Left lung (tissue), 4 donors: ENCODE measurements at regions not wholly inside any gene's neighbourhood (a gene's known extent, or its start where the extent isn't known, plus 50 kb on each side); places are given as distances from the start of the nearest gene placed in this dataset.

Source experiments
- ATAC-seq: fragments of 200-7000 bp; cut with Tn5 transposase; one replicate; pipeline ENCODE4 v1.9.1; 2020; ENCODE audit warnings: moderate library complexity
- DNase-seq, 4 donors: peaks; one replicate each; pipeline ENCODE4 v3.0.0-alpha.2; 2013 to 2020
- H3K27ac ChIP-seq, 2 donors: fragments of 200-600 bp; sonication (generic) in 1 of 2; one replicate each; pipeline versions ENCODE4 v1.5.0 to v1.8.0; 2020 to 2021
- H3K27me3 ChIP-seq, 2 donors: fragments of 200-600 bp; sonication (generic) in 1 of 2; one replicate each; pipeline versions ENCODE4 v1.5.0 to v1.8.0; 2020 to 2021
- H3K36me3 ChIP-seq, 2 donors: fragments of 200-600 bp; sonication (generic) in 1 of 2; one replicate each; pipeline versions ENCODE4 v1.5.0 to v1.8.0; 2020 to 2021
- H3K4me1 ChIP-seq, 2 donors: fragments of 200-600 bp; one replicate each; pipeline ENCODE4 v1.8.0; 2021
- H3K4me3 ChIP-seq, 2 donors: fragments of 200-600 bp; sonication (generic) in 1 of 2; one replicate each; pipeline versions ENCODE4 v1.5.0 to v1.8.0; 2020 to 2021; ENCODE audit warnings: mild to moderate bottlenecking in 1 of 2
- H3K9me3 ChIP-seq, 2 donors: fragments of 200-600 bp; sonication (generic) in 1 of 2; one replicate each; pipeline versions ENCODE4 v1.5.0 to v1.8.0; 2020 to 2021
- CTCF ChIP-seq, 2 donors: fragments of 200-600 bp; sonication (generic) in 1 of 2; IDR thresholded peaks; one replicate each; pipeline versions ENCODE4 v1.5.0 to v1.8.0; 2021; ENCODE audit warnings: antibody characterized with exemption in 2 of 2
- intact Hi-C, 2 donors: fragments of 100-400 bp; cut with DNase I; formaldehyde crosslinking; loops; one replicate each; pipeline versions ENCODE4 v1.11.2 to v1.14.2; 2022
- donor health status: DM: no; HTN: yes; CAD: no.
- donor health status: DM: no; HTN: no; CAD: no.

- DNase-seq (no peak), ATAC-seq (no peak)
- Histone ChIP-seq H3K27me3 (no peaks in the 10 kb centered on the region), H3K27ac (no peak overlapping the region), H3K4me1 (no peaks in the 10 kb centered on the region), H3K36me3 (no peaks in the 10 kb centered on the region), H3K4me3 (no peak overlapping the region), H3K9me3 (no peaks in the 10 kb centered on the region)
- intact Hi-C loops, result no loop called here
- TF ChIP-seq CTCF (IDR thresholded peaks at IDR 0.05), result no peak
Observed at GRCh38 chr16:6428861-6429260, 903.8 kb upstream of the RBFOX1 start.

- intact Hi-C loops, result no loop called here
- no peak for ATAC-seq
- DNase-seq, result no peak
Observed at GRCh38 chr16:6427621-6428020, 905.0 kb upstream of the RBFOX1 start.

GRCh38 chr16:6407596-6407995 lies 925.0 kb upstream of the RBFOX1 start:
- DNase-seq (no peak), ATAC-seq (no peak)
- Histone ChIP-seq H3K27me3 (no peaks in the 10 kb centered on the region), H3K36me3 (no peaks in the 10 kb centered on the region), H3K9me3 (peaks cover 0 to 2% of the 10 kb centered on the region in 2 donors), H3K4me1 (no peaks in the 10 kb centered on the region), H3K27ac (no peak overlapping the region), H3K4me3 (no peak overlapping the region)
- intact Hi-C loops, result no loop called here
- no peak for TF ChIP-seq CTCF (IDR thresholded peaks at IDR 0.05)

More at GRCh38 chr16:6427621-6428020, 905.0 kb upstream of the RBFOX1 start:
- Histone ChIP-seq H3K4me3 (no peak overlapping the region), H3K27ac (no peak overlapping the region), H3K27me3 (no peaks in the 10 kb centered on the region), H3K36me3 (no peaks in the 10 kb centered on the region), H3K4me1 (no peaks in the 10 kb centered on the region), H3K9me3 (peaks cover 0 to 5% of the 10 kb centered on the region in 2 donors)
- no peak for TF ChIP-seq CTCF (IDR thresholded peaks at IDR 0.05)

- H3K27me3 ChIP-seq, result no peaks in the 10 kb centered on the region
- ATAC-seq (no peak), DNase-seq (no peak)
- TF ChIP-seq CTCF (IDR thresholded peaks at IDR 0.05), result no peak
- peaks cover 0 to 2% of the 10 kb centered on the region in 2 donors for H3K9me3 ChIP-seq
- no peaks in the 10 kb centered on the region for H3K36me3 ChIP-seq
- H3K4me1 ChIP-seq, result no peaks in the 10 kb centered on the region
- intact Hi-C loops, result no loop called here
- no peak overlapping the region for H3K27ac ChIP-seq
- H3K4me3 ChIP-seq, result no peak overlapping the region
Observed at GRCh38 chr16:6406028-6406427, 926.6 kb upstream of the RBFOX1 start.

GRCh38 chr16:6382924-6383459 lies 949.7 kb upstream of the RBFOX1 start:
- no peak for DNase-seq

More at GRCh38 chr16:6382924-6383459, 949.7 kb upstream of the RBFOX1 start:
- intact Hi-C loops, result no loop called here
- no peak for TF ChIP-seq CTCF (IDR thresholded peaks at IDR 0.05)
- Histone ChIP-seq H3K27ac (no peak overlapping the region), H3K27me3 (no peaks in the 10 kb centered on the region), H3K4me3 (no peak overlapping the region), H3K4me1 (no peaks in the 10 kb centered on the region), H3K36me3 (no peaks in the 10 kb centered on the region), H3K9me3 (peaks cover 0 to 3% of the 10 kb centered on the region in 2 donors)
- ATAC-seq, result no peak
